HepG2 (cell line): ENCODE measurements at regions not wholly inside any gene's neighbourhood (a gene's known extent, or its start where the extent isn't known, plus 50 kb on each side); places are given as distances from the start of the nearest gene placed in this dataset.

Source experiments
- AFF4 ChIP-seq: sonication (generic); formaldehyde crosslinking; IDR thresholded peaks from 2 replicates; pipeline ENCODE4 v1.4.0; 2020; ENCODE audit warnings: missing genetic modification reagents
- BORCS8-MEF2B ChIP-seq: sonication (generic); formaldehyde crosslinking; IDR thresholded peaks from 2 replicates; pipeline ENCODE4 v1.8.0; 2022; ENCODE audit warnings: mild to moderate bottlenecking, missing genetic modification reagents
- GABPA ChIP-seq, 2 experiments: IDR thresholded peaks; 2 replicates each; pipeline ENCODE4 v1.6.1; 2011 to 2016; ENCODE audit warnings: low read depth in 2 of 2, low read length in 1 of 2, missing biosample characterization in 1 of 2, missing genetic modification characterization in 1 of 2
- KMT2A ChIP-seq: sonication (generic); formaldehyde crosslinking; IDR thresholded peaks from 2 replicates; pipeline ENCODE4 v1.4.0; 2020; ENCODE audit warnings: missing genetic modification reagents
- MXD3 ChIP-seq: IDR thresholded peaks from 2 replicates; pipeline ENCODE4 v1.6.1; 2016; ENCODE audit warnings: mild to moderate bottlenecking, missing biosample characterization, missing genetic modification reagents
- PHF5A ChIP-seq: IDR thresholded peaks from one replicate; pipeline ENCODE4 v1.6.1; 2018; ENCODE audit warnings: low read depth, missing genetic modification reagents; ENCODE audit not compliant: unreplicated experiment
- POLR2AphosphoS5 ChIP-seq: IDR thresholded peaks from 2 replicates; pipeline ENCODE4 v1.6.1; 2012; ENCODE audit warnings: low read depth, low read length
- RBM22 ChIP-seq: fragments of 200-400 bp; formaldehyde crosslinking; optimal IDR thresholded peaks from 2 replicates; pipeline ENCODE3; 2017; ENCODE audit warnings: mild to moderate bottlenecking, low read length, moderate library complexity
- RELA ChIP-seq: sonication (generic); formaldehyde crosslinking; IDR thresholded peaks from 2 replicates; pipeline ENCODE4 v1.4.0; 2020; ENCODE audit warnings: missing genetic modification reagents
- SKIL ChIP-seq: sonication (generic); formaldehyde crosslinking; IDR thresholded peaks from 2 replicates; pipeline ENCODE4 v1.8.0; 2022; ENCODE audit warnings: missing genetic modification reagents, mild to moderate bottlenecking, moderate library complexity, borderline replicate concordance
- ZC3H4 ChIP-seq: sonication (generic); formaldehyde crosslinking; IDR thresholded peaks from 2 replicates; pipeline ENCODE4 v1.4.0; 2020; ENCODE audit warnings: missing genetic modification reagents, borderline replicate concordance
- ZNF280D ChIP-seq: sonication (generic); formaldehyde crosslinking; IDR thresholded peaks from 2 replicates; pipeline ENCODE4 v1.5.1; 2020; ENCODE audit warnings: mild to moderate bottlenecking, missing genetic modification reagents
- ZNF484 ChIP-seq: sonication (generic); formaldehyde crosslinking; IDR thresholded peaks from 2 replicates; pipeline ENCODE4 v1.5.1; 2020; ENCODE audit warnings: mild to moderate bottlenecking, low read depth, missing genetic modification reagents, borderline replicate concordance
- ZNF530 ChIP-seq: sonication (generic); formaldehyde crosslinking; IDR thresholded peaks from 2 replicates; pipeline ENCODE4 v1.5.0; 2020; ENCODE audit warnings: low read depth, mild to moderate bottlenecking, missing genetic modification reagents
- ZNF564 ChIP-seq: sonication (generic); formaldehyde crosslinking; IDR thresholded peaks from 2 replicates; pipeline ENCODE4 v1.8.1; 2023; ENCODE audit warnings: mild to moderate bottlenecking, missing genetic modification reagents
- TF ChIP-seq, protein P1 (sequence below): sonication (generic); formaldehyde crosslinking; IDR thresholded peaks from 2 replicates; pipeline ENCODE4 v1.4.0; 2020; ENCODE audit warnings: missing genetic modification reagents, borderline replicate concordance

DNA sequence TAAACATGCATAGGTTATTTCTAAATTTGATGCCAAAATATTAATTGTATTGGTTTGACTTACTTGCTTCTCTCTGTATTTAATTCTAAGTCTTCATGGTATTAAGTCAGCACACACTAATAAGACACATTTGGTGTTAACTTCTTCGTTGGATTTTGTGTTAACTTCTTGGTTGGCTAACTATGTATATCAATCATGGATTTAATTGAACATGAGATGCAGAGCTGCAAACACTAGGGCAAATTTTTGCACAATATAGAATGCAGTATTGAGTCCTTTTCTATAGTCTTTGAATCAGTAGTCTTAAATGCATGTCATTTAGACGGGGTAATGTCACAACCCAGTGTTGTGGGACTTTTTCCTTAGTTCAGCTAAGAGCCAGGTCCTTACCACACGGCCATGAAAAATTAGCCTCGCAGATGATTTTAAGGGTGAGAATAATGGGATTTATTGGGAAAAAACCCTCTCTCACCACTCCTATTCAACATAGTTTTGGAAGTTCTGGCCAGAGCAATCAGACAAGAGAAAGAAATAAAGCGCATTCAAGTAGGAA lies 142.9 kb upstream of the TRIM24 start (continued):
- TF ChIP-seq ZNF484 (CRISPR knock-in tag) (no peak), ZNF530 (CRISPR knock-in tag) (no peak), ZC3H4 (CRISPR knock-in tag) (peak; percentile 60; the same call in 1 of the 2 replicates), GABPA (IDR thresholded peaks at IDR 0.05; ENCODE audit: low read depth, low read length) (no peak), GABPA (CRISPR knock-in tag; IDR thresholded peaks at IDR 0.05; ENCODE audit: low read depth) (no peak), PHF5A (CRISPR knock-in tag) (no peak), MXD3 (no peak), SKIL (no peak), RELA (CRISPR knock-in tag) (no peak), ZNF280D (CRISPR knock-in tag) (0 out of 2 replicates have a peak, but pooled peaks have one; percentile 13), RBM22 (peak; percentile 74), POLR2AphosphoS5 (peak; percentile 78), AFF4 (peak; percentile 94), BORCS8-MEF2B (CRISPR knock-in tag) (no peak), ZNF564 (CRISPR knock-in tag) (no peak), KMT2A (no peak)
- TF ChIP-seq, protein P1, sequence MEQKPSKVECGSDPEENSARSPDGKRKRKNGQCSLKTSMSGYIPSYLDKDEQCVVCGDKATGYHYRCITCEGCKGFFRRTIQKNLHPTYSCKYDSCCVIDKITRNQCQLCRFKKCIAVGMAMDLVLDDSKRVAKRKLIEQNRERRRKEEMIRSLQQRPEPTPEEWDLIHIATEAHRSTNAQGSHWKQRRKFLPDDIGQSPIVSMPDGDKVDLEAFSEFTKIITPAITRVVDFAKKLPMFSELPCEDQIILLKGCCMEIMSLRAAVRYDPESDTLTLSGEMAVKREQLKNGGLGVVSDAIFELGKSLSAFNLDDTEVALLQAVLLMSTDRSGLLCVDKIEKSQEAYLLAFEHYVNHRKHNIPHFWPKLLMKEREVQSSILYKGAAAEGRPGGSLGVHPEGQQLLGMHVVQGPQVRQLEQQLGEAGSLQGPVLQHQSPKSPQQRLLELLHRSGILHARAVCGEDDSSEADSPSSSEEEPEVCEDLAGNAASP (CRISPR knock-in tag), result no peak
